Fibroblast of the conjunctiva (primary cell): ENCODE measurements at regions not wholly inside any gene's neighbourhood (a gene's known extent, or its start where the extent isn't known, plus 50 kb on each side); places are given as distances from the start of the nearest gene placed in this dataset.
"Not testable (repeated sequence)": the region's sequence is repeated elsewhere in the genome, so short reads cannot be mapped to it uniquely, and the experiment has no call there.

Source experiments
- DNase-seq: peaks from one replicate; pipeline ENCODE4 v3.0.0-alpha.2; 2010; ENCODE audit warnings: low read depth

DNA sequence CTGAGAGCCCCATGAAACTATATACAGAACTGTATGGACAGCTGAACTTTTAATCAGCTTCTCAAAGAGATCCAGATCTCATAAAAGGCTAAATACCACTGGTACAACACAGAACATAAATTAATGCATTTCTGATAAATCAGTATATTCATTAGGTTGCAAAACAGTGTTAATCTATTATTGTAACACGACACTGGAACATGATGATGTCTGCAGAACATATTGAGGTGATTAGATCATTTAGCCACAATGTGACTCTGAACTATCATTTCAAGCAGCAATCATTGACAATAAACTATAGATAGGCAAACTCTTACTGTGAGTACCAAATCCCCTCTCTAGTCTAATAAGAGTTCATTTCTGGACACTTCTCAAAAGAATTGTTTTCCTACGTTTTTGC, 50.3 kb downstream of the GASK1B start:
- DNase-seq = no peak

DNA sequence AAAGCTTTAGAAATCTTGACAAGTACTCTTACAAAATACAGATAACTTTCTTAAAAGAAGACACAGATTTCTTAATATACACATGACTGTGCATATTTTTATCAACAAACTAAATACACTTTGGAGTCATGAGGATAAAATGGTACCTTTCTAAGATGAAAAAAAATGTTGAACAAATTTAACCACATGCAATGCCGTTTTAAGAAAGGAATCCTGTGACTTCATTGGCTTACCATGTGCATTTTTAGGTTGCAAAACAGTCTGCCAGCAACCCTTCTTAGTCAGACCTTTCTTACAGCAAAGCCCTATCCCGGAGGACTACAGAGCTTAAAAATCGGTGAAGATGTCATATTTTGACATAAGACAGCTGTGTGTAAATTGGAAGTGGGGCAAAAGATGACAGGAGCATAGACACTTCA, 51.7 kb downstream of the GASK1B start:
- peak; percentile 95 for DNase-seq

DNA sequence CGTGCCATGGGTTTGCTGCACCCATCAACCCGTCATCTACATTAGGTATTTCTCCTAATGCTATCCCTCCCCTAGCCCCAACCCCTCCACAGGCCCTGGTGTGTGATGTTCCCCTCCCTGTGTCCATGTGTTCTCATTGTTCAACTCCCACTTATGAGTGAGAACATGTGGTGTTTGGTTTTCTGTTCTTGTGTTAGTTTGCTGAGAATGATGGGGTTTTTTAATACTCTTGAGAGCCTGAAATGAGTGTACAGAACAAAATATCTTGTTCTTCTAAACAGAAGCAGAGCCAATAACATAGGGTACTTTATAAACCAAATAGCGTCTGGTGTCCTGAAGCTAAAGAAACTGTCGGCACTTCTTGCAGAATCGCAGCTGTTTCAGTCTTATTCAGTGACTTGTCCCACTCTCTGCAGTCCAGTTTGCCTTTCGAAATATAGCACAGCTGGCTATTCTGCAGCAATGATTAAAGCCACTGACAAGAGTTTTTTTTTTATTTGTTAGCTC, 52.1 kb downstream of the GASK1B start:
- peak; percentile 80 for DNase-seq

DNA sequence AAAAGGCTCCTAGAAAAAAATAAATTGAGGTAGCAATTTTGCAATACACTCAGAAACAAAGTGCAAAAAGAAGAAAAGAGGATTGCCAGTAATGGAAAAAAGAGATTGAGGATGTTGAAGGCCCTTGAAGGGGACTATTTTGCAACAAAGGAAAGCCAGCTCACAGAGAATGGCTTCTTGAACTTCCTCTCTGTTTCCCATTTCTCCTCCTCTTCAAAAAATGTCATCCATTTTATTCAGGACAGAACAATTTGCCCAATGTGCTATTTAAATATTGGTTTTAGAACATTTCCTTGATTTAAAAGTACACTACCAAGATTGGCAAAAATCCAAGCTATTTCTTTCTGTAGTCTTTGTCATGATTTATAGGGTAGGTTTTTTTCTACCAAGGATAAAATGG, 60.2 kb downstream of the GASK1B start:
- DNase-seq = no peak

DNA sequence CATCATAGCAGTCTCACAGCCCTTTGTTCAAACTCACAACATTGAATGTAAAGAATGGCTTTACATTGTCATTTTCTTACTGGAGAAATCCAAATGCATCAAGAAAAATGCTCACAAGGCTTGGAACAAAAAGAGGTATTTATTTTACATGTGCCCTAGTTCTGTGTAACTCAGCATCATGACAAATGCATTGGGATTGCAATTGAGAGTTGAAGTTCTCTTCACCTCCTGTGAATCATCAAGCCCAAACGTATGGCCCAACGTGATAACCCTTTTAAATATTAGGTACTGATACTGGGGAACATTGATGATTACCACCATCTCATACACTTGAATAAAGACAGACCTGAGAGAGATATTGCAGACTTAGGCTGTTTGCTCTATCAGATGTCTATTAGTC, 61.6 kb downstream of the GASK1B start:
- DNase-seq = no peak

DNA sequence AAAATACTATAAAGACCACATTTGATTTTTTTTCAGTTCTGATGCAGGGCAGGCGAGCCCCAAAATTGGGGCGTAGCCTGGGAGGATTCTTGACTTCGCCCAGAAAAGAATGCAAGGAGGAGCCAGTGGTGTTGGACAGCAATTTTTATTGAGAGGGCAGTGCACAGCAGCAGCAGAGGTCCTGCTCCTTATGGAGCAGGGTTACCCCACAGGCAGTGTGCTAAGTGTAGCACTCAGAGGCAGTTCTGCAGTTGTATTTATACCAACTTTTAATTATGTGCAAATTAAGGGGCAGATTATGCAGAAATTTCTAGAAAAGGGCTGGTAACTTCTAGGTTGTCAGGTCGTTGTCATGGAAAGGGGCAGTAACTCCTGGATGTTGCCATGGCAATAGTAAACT, 69.9 kb downstream of the GASK1B start:
- no peak for DNase-seq

DNA sequence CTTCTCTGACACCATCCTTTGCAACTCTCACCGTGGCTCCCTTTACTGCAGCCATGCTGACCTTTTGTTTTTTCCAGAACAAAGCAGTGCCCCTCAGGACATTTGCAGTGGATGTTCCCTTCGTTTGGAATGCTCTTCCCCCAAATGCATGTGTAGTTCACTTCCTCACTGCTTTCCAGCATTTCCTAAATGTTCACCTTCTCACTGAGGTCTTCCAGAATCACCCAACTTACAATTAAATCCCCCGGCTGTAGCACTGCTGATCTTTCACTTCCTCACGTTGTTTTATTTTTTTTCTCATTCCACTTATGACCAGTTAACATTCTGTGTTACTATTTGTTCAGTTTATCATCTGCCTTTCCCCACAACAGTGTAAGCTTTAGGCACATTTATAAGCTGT, 73.1 kb downstream of the GASK1B start:
- DNase-seq = no peak

DNA sequence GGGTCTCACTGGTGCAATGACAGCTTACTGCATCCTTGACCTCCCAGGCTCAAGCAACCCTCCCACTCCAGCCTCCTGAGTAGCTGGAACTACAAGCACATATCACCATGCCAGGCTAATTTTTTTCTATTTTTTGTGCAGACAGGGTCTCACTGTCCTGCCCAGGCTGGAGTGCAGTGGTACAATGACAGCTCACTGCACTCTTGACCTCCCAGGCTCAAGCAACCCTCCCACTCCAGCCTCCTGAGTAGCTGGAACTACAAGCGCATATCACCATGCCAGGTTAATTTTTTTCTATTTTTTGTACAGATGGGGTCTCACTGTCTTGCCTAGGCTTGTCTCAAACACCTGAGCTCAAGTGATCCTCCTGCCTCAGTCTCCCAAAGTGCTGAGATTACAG, 74.0 kb downstream of the GASK1B start:
- no peak for DNase-seq

DNA sequence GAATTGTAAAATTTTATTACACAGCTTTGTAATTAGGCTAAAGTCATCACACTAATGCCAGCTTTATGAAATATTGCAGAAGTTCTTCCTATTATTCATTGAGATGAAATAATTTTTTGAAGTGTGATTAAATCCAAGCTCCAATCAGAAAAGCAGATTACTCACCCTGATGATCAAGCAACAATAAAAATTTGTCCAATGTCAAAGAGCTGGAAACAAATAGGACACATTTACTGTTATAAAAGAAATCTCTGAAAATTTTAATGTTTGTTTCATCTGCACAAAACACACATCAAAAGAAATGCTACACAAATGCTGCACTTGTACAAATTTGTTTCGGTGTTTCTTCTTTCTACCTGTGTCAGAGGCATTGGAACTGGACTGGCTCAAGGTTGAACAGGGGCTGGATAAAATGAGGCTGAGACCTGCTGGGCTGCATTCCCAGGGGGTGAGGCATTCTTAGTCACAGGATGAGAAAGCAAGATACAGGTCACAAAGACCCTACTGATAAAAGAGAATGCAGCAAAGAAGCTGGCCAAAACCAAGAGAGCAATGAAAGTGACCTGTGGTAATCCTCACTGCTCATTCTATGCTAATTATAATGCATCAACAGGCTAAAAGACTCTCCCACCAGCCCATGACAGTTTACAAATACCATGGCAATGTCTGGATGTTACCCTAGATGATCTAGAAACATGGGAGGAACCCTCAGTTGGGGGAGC, 78.3 kb downstream of the GASK1B start:
- DNase-seq = no peak

DNA sequence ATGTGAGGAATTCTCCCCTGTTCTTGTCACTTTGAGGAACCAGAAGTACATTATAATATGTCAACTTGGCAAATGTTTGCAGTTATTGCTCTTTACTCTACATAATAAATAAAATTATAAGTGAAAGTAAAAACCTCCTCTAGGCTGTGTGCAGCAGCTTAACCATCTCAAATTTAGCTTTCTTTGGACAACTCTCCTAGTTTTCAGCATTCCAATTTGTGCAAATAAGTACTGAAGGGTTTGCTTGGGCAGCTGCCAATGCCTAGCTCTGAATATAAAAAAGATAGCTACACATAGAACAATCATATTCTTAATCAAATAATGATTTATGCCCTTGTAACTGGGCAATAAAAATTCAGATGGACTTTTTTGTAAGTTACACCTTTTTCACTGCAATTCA, 82.5 kb downstream of the GASK1B start:
- peak; percentile 10 for DNase-seq

DNA sequence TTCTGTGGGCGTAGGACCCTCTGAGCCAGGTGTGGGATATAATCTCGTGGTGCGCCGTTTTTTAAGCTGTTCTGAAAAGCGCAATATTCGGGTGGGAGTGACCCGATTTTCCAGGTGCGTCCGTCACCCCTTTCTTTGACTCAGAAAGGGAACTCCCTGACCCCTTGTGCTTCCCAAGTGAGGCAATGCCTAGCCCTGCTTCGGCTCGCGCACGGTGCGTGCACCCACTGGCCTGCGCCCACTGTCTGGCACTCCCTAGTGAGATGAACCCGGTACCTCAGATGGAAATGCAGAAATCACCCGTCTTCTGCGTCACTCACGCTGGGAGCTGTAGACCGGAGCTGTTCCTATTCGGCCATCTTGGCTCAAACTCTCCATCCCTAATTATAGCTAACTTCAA, 82.9 kb downstream of the GASK1B start:
- not testable (repeated sequence) for DNase-seq

DNA sequence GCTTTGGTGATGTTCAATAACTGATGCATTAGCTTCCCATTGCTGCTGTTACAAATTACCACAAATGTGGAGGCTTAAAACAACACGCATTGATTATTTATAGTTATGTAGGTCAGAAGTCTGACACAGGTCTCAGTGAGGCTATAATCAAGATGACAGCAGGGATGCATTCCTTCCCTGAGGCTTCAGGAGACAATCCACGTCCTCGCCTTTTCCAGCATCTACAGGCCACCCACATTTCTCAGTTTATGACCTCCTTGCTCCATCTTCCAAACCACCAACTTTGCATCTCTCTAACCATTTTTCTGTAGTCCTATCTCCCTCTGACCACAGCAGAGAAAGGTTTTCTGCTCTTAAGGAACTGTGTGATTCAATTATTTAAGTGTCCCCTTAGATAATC, 92.5 kb downstream of the GASK1B start:
- no peak for DNase-seq

DNA sequence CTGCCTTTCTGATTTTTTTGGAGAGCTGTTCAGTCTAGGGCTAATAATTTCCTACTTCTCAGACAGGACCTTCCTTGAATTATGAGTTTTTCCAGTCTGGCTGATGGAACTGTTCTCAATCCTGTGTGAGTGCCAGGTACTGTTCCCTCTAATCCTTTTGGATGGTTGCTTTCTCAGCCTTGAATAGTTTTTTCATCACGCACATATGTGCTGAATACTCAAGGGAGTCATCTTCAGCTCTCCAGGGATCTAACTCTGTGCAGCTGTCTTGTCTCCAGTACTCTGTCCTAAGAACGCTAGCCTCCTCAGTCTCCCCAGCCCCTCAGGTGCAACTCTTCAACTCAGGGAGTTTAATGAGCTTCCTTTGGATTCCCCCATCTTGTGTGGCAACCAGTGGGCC, 93.2 kb downstream of the GASK1B start:
- DNase-seq = no peak

DNA sequence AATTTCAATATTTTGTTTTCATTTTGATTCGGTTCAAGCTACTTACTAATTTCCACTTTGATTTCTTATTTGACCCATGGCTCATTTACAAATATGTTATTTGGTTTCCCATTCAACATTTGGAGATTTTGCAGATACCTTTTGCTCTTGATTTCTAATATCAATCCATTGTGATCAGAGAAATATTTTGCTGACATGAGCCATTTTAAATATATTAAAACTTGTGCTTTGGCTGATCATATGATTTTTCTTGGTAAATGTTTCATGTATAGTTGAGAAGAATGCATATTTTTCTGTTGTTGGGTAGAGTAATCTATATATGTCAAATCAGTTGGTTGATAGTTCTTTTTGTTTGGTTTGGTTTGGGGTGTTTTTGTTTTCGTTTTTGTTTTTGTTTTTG, 95.0 kb downstream of the GASK1B start:
- DNase-seq = no peak

DNA sequence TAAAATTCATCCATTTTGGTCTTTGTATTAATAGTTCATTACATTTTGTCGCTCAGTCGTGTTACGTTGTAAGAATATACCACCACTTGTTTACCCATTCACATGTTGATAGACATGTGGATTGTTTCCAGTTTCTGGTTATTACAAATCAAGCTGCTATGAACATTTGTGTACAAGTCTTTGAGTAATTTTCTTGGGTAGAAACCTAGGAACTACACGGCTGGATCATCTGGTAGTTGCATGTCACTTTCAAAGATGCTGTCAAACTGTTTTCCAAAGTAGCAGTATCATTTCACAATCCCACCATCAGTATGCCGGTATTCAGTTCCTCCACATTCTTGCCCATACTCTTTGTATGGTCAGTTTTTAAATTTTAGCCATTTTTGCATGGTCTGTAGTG, 98.0 kb downstream of the GASK1B start:
- DNase-seq = no peak

DNA sequence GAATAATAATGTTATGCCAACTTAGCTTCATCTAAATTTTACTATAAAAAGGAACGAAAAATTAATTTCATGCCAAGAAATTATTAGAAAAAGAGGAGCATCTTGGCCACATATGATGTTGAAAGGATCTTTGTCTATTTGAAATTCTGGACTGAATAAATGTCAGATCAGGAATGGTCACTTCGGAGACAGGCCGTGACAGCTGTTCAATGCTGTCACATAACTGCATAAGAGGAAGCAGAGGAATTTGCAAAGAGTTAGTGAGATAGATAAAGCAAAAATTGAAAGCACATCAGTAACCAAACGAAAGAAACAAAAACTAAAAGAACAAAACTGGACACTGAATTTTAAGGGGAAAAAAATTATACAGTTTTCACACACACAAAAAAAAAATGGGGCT, 100.9 kb downstream of the GASK1B start:
- DNase-seq = no peak

DNA sequence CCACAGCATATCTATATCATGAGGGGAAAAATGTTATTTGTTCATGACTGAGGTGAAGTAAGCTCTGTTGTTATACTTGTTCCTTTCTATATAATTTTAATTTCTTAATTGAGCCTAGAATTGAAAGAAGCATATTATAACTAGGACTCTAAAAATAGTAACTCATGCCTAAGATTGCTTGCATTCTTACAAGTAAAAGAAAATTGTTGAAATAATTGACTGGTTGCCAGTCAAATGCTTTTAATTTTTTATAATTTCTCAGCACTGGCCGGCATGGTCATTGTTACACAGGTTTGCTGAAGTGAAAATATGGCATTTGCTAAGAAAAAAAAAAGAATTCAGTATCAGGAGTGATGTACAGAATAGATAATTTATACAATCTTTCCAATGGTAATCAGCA, 104.8 kb downstream of the GASK1B start:
- no peak for DNase-seq

DNA sequence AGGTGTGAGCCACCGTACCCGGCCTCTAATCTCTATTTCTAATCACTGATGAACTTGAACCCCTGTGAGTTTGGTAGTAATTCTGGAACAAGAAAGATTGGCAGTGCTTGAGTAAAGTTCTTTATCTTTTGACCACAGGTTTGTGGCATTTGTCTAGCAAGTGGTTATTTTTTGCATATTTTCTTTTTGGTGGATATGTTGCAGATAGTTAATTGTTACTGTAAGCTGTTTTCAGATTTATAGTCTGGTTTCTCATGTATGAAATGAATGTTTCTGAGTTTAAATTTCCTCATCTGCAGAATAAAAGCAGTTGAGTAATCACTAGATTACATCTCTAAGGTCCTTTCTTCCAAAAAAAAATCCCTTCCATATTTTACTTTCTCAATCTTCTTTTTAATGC, 105.2 kb downstream of the GASK1B start:
- DNase-seq = no peak

DNA sequence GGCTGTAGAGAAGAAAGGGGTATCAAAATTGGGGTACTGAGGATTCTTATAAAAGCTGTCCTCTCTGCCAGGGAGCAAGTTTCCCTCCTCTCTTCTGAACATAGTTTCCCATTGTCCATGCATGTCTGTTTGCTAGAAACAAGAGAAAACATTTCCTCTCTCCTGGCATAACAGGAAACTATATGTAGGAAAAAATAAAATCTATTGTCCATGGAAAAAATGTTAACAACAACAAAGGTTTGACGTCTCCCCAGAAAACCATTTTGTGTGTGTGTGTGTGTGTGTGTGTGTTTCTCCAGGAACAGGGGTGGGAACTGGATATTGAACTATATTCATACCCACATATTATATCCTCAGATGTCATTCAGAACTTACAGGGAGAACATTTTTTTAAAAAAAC, 107.2 kb downstream of the GASK1B start:
- no peak for DNase-seq

DNA sequence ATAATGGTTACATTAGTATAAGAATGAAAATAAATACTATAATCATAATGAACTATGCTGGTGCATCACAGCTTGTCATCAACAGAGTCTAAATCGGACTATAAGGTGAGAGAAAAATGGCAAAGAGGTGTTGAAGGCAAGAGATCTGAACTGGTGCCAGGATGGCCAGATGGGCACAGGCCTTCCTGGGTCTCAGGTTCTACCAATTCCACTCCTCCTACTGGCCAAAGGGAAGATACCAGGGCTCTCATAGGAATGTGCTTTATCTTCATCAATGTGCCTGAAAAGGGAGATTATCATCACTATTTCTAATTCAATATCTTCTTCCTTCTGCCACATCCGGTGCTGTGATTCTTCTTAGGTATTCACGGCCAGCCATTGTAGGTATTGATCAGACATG, 107.6 kb downstream of the GASK1B start:
- DNase-seq = no peak

DNA sequence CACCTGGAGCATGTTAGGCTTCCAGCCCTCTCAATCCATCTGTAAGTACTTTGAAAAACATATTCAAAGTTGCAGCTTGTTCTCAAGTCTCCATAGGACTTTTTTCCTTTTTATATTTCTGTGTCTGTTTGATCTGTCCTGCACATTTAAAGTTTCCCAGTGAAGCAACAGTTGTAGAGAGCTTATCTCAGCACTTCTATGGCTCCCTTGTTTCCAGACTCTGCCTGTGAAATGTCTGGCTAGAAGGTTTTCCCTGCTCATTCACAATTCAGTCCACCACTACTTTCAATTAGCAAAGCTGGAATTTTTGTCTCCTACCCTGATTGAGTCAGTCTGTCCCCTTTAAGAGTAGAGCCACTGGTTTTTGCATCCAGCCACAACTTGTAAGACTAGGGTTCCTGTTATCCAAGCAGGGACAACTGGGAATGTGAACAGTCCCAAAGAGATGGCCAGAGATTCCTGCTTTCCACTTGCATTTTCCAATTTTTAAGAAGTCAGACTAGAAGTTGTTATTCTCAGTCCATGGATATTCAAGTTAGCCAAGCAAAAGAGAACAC, 116.1 kb downstream of the GASK1B start:
- no peak for DNase-seq

DNA sequence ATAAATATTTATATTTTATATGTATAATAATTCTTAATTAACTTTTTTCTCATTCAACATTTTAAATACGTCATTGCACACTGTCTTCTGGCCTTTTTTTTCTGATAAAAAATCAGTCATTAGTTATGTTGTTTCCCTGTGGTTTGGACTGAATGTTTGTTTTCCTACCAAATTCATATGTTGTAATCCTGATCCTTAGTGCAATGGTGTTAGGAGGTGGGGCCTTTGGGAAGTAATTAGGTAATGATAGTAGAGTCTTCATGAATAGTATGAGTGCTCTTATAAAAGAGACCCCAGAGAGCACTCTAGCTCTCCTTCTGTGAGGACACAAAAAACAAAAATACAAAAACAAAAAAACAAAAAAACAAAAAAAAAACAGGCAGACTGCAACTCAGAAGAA, 117.2 kb downstream of the GASK1B start:
- DNase-seq = no peak

DNA sequence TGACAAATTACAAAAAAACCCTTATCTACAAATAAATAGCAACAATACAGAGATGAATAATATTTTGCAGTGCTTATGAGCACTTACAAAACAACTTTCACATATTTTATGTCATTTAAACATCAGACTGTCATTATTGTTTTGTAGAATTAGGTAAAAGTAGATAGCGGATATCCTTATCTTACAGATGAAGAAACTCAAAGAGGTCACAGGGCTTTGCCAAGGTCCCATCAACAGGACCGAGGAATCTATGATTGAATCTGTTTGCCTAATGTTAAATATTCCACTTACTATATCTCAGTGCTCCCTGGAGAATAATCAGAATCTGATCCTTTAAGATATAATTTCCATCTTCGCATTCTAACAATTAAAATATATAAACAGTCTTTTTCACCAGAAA, 119.0 kb downstream of the GASK1B start:
- DNase-seq = no peak

DNA sequence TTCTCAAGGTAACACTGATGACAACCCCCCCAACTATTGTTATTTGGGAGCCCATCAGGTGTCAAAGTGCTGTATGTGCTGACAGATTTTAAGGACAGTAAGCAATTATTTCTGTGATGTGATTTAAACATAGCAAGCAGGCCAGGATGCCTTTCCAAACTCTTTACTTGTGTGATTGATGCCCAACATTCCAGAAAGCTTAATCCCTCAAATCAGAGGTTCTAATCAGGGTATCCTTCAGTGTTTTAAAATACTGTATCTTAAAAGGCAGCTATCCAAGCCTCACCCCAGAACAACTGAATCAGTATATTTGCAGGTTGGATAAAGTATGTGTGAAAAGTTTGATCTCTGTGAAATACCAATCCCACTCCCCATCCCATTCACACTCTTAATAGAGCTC, 119.7 kb downstream of the GASK1B start:
- DNase-seq = no peak
